HCT116 (cell line): ENCODE measurements at regions not wholly inside any gene's neighbourhood (a gene's known extent, or its start where the extent isn't known, plus 50 kb on each side); places are given as distances from the start of the nearest gene placed in this dataset.
A peak's percentile ranks its signal among the peaks of the same experiment; 100 is the strongest.

Source experiments
- ATAC-seq: fragments of 200-7000 bp; cut with Tn5 transposase; 2 replicates; pipeline ENCODE4 v1.9.1; 2020; ENCODE audit warnings: mild to moderate bottlenecking, moderate library complexity
- BruUV-seq: library from RNA; stranded (reverse); fragments of 400-500 nt; replicated peaks from 2 replicates; lab custom pipeline; 2021; lab: Mats Ljungman, UMichigan
- CTCF ChIA-PET: fragments of 300-600 bp; sonication (Branson Sonifier 250); formaldehyde crosslinking; loops from one replicate; lab custom pipeline; 2021; ENCODE audit warnings: antibody characterized with exemption; lab: Charles Lee
- POLR2A ChIA-PET: fragments of 300-600, 350-600 bp; sonication (Branson Sonifier 250); formaldehyde crosslinking; loops from one replicate; lab custom pipeline; 2021; ENCODE audit warnings: antibody characterized with exemption; lab: Charles Lee
- RAD21 ChIA-PET, 2 experiments: fragments of 300-600 bp; sonication (Branson Sonifier 250); formaldehyde crosslinking; loops; one replicate each; lab custom pipeline; 2023; ENCODE audit warnings: low total read pairs in 2 of 2; ENCODE audit not compliant: uncharacterized antibody in 2 of 2, unreplicated experiment in 2 of 2, low non-redundant PET in 1 of 2; lab: Charles Lee
- DNase-seq: peaks from one replicate; pipeline ENCODE4 v3.0.0-alpha.2; 2010; ENCODE audit warnings: low read depth, low spot score
- H2AFZ ChIP-seq: fragments of 200-600 bp; shearing (Covaris generic), sonication (generic); 2 replicates; pipeline ENCODE4 v1.6.1; 2017; ENCODE audit warnings: low read depth, mixed run types, mixed read lengths, antibody characterized with exemption, low read length; ENCODE audit not compliant: poor library complexity, severe bottlenecking
- H3K27ac ChIP-seq: 2 replicates; pipeline ENCODE4 v1.5.1; 2012; ENCODE audit warnings: low read depth, low read length
- H3K27me3 ChIP-seq: fragments of 200-600 bp; sonication (generic); 2 replicates; pipeline ENCODE4 v1.6.1; 2016; ENCODE audit warnings: mixed run types, low read length, mixed read lengths; ENCODE audit not compliant: insufficient read depth
- H3K36me3 ChIP-seq, 2 experiments: fragments of 200-500 bp in 1 of 2; fragments of 200-600 bp in 1 of 2; sonication (Bioruptor generic) in 1 of 2; sonication (generic) in 1 of 2; 2 replicates each; pipeline versions ENCODE4 v1.5.1 to v1.6.1; 2014 to 2016; ENCODE audit warnings: low read length in 2 of 2, inconsistent platforms in 1 of 2, mixed read lengths in 1 of 2, mixed run types in 1 of 2; ENCODE audit not compliant: insufficient read depth in 2 of 2, control insufficient read depth in 1 of 2
- H3K4me1 ChIP-seq, 2 experiments: fragments of 200-600 bp in 1 of 2; sonication (generic) in 1 of 2; 2 replicates each; pipeline versions ENCODE4 v1.5.1 to v1.6.1; 2012 to 2017; ENCODE audit warnings: low read length in 2 of 2, inconsistent platforms in 1 of 2, mild to moderate bottlenecking in 1 of 2, mixed read lengths in 1 of 2, mixed run types in 1 of 2, moderate library complexity in 1 of 2; ENCODE audit not compliant: insufficient read depth in 2 of 2, control insufficient read depth in 1 of 2
- H3K4me2 ChIP-seq: fragments of 200-600 bp; sonication (generic); 2 replicates; pipeline ENCODE4 v1.6.1; 2017; ENCODE audit warnings: mixed run types, low read length, mixed read lengths
- H3K4me3 ChIP-seq, 2 experiments: fragments of 200-600 bp in 1 of 2; sonication (generic) in 1 of 2; replicated peaks in 1 of 2; 2 replicates each; pipeline ENCODE4 v1.5.1; 2011 to 2016; ENCODE audit warnings: low read length in 2 of 2, control low read depth in 1 of 2, low read depth in 1 of 2, mild to moderate bottlenecking in 1 of 2, mixed read lengths in 1 of 2, mixed run types in 1 of 2
- H3K79me2 ChIP-seq: fragments of 200-600 bp; sonication (generic); 2 replicates; pipeline ENCODE4 v1.6.1; 2017; ENCODE audit warnings: mild to moderate bottlenecking, mixed run types, low read length, moderate library complexity, mixed read lengths; ENCODE audit not compliant: insufficient read depth
- H3K9ac ChIP-seq: fragments of 200-600 bp; sonication (generic); 2 replicates; pipeline ENCODE4 v1.6.1; 2016; ENCODE audit warnings: low read length, mixed read lengths
- H3K9me2 ChIP-seq: fragments of 200-600 bp; sonication (generic), shearing (Covaris generic); 2 replicates; pipeline ENCODE4 v1.6.1; 2017; ENCODE audit warnings: mixed run types, mild to moderate bottlenecking, moderate library complexity; ENCODE audit not compliant: insufficient read depth
- H3K9me3 ChIP-seq, 2 experiments: fragments of 200-500 bp in 1 of 2; fragments of 200-600 bp in 1 of 2; sonication (Bioruptor generic) in 1 of 2; sonication (generic) in 1 of 2; 2 replicates each; pipeline ENCODE4 v1.6.1; 2014 to 2017; ENCODE audit warnings: low read length in 2 of 2, mixed read lengths in 2 of 2, inconsistent platforms in 1 of 2, low read depth in 1 of 2, mild to moderate bottlenecking in 1 of 2, mixed run types in 1 of 2, moderate library complexity in 1 of 2; ENCODE audit not compliant: control insufficient read depth in 1 of 2, insufficient read depth in 1 of 2
- H4K20me1 ChIP-seq: fragments of 200-600 bp; sonication (generic), shearing (Covaris generic); 2 replicates; pipeline ENCODE4 v1.6.1; 2017; ENCODE audit warnings: mixed run types, mild to moderate bottlenecking, moderate library complexity; ENCODE audit not compliant: insufficient read depth
- ATF3 ChIP-seq: IDR thresholded peaks from 2 replicates; pipeline ENCODE4 v1.6.1; 2012
- CEBPB ChIP-seq: IDR thresholded peaks from 2 replicates; pipeline ENCODE4 v1.6.1; 2012; ENCODE audit warnings: low read depth
- EGR1 ChIP-seq: IDR thresholded peaks from 2 replicates; pipeline ENCODE4 v1.6.1; 2012; ENCODE audit warnings: low read depth
- ELF1 ChIP-seq: IDR thresholded peaks from 2 replicates; pipeline ENCODE4 v1.6.1; 2012; ENCODE audit warnings: low read depth, borderline replicate concordance
- EZH2 ChIP-seq: fragments of 200-600 bp; sonication (generic); IDR thresholded peaks from 2 replicates; pipeline ENCODE4 v1.6.1; 2017; ENCODE audit warnings: antibody characterized with exemption, mixed run types
- JUND ChIP-seq: IDR thresholded peaks from 2 replicates; pipeline ENCODE4 v1.6.1; 2012
- MAX ChIP-seq: IDR thresholded peaks from 2 replicates; pipeline ENCODE4 v1.6.1; 2012
- POLR2A ChIP-seq: IDR thresholded peaks from 2 replicates; pipeline ENCODE4 v1.7.0; 2011; ENCODE audit warnings: borderline replicate concordance; ENCODE audit not compliant: insufficient read depth, insufficient read length; ENCODE audit errors: extremely low read depth
- SRF ChIP-seq: IDR thresholded peaks from 2 replicates; pipeline ENCODE4 v1.6.1; 2012; ENCODE audit warnings: low read depth
- ZFX ChIP-seq: fragments of 450-650 bp; IDR thresholded peaks from 2 replicates; pipeline ENCODE4 v1.6.1; 2017
- intact Hi-C: fragments of 100-400 bp; cut with micrococcal nuclease; formaldehyde crosslinking; loops from 2 replicates; pipeline ENCODE4 v1.10.0; 2022

GRCh38 chr4:133808151-133808550 is 393.4 kb downstream of the PABPC4L start:
- H4K20me1 ChIP-seq: no peaks in the 10 kb centered on the region
- DNase-seq: no peak
- POLR2A ChIA-PET: no interaction called here
- TF ChIP-seq EZH2: no peak
- TF ChIP-seq JUND: no peak
- TF ChIP-seq CEBPB: no peak
- no peak for TF ChIP-seq POLR2A
- no peak for TF ChIP-seq SRF
- TF ChIP-seq EGR1: no peak
- TF ChIP-seq MAX: no peak
- no peak for TF ChIP-seq ZFX
- no peak for TF ChIP-seq ATF3
- TF ChIP-seq, all 23 proteins: peak for 0
- Histone ChIP-seq H3K79me2 (no peaks in the 10 kb centered on the region), H3K36me3 (no peaks in the 10 kb centered on the region), H3K4me1 (no peaks in the 10 kb centered on the region; a peak in 1 of 4 replicates), H3K4me3 (no peak overlapping the region), H3K27ac (no peak overlapping the region), H3K9ac (no peak overlapping the region), H2AFZ (no peak overlapping the region), H3K4me2 (no peak overlapping the region), H3K9me3 (no peaks in the 10 kb centered on the region), H3K9me2 (peaks cover 3% of the 10 kb centered on the region; the same call in 1 of the 2 replicates), H3K27me3 (no peaks in the 10 kb centered on the region)
- RAD21 ChIA-PET: no interaction called here
- intact Hi-C loops: no loop called here
- CTCF ChIA-PET: no interaction called here
- no peak for ATAC-seq
- no TSS peak for BruUV-seq

- DNase-seq (no peak), ATAC-seq (no peak)
- Histone ChIP-seq H3K79me2 (no peaks in the 10 kb centered on the region), H2AFZ (peak overlapping the region; percentile 77), H3K9ac (no peak overlapping the region), H3K4me1 (no peaks in the 10 kb centered on the region; a peak in 1 of 4 replicates), H3K36me3 (no peaks in the 10 kb centered on the region), H3K27ac (no peak overlapping the region), H4K20me1 (no peaks in the 10 kb centered on the region), H3K27me3 (no peaks in the 10 kb centered on the region), H3K4me3 (no peak overlapping the region), H3K9me2 (peaks cover 3% of the 10 kb centered on the region; the same call in 1 of the 2 replicates), H3K9me3 (no peaks in the 10 kb centered on the region), H3K4me2 (no peak overlapping the region)
- TF ChIP-seq ELF1: no peak
- TF ChIP-seq EGR1: no peak
- ChIA-PET CTCF (no interaction called here), RAD21 (no interaction called here), POLR2A (no interaction called here)
- intact Hi-C loops: no loop called here
- no TSS peak for BruUV-seq
Observed at GRCh38 chr4:133803341-133803740, 398.2 kb downstream of the PABPC4L start.
